ENCODE measurements at regions not wholly inside any gene's neighbourhood (a gene's known extent, or its start where the extent isn't known, plus 50 kb on each side); places are given as distances from the start of the nearest gene placed in this dataset.

DNA sequence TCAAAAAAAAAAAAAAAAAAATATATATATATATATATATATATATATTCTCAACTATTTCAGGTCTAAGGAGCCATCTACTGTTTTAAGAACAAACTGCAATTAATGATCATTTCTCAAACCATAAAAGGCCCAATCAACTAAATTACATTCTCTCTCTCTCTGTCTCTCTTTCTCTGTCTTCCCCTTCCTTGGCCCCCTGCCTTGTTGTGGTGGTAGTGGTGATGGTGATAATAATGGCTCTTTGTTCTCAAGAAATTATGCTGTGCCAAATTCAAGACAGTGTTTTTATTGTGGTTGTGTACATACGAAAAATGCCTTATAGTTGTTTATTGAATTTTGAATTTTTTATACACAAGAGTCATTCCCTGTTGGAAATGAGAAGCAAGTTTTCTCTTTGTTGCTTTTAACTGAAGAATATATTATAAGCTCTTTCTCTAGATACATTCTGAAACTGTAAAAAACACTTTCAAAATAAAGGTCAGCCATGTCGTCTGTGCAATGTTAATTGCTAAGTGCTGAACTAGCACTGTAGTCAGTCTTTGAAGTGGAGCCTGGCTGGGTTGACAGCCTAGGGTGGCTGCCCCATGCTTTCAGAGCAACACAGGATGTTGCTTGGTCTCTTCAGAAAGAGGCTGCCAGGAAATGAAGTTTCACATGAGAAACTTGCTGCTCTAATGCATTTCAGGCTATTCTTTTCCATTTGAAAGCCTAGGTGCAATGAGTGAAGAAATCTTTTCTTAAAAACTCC is 96.0 kb downstream of the HINT1 start:
- H4K91ac ChIP-seq (ENCODE audit: low read depth, low read length), result no peak overlapping the region
- no peaks in the 10 kb centered on the region for H3K79me2 ChIP-seq (ENCODE audit: control insufficient read depth, insufficient read depth, low read length, poor library complexity)
- H3K9me3 ChIP-seq (ENCODE audit: insufficient read depth, low read depth, low read length), result peaks cover 5% of the 10 kb centered on the region
- no peaks in the 10 kb centered on the region for H3K27me3 ChIP-seq (ENCODE audit: insufficient read depth, low read length)
- H2AK5ac ChIP-seq (ENCODE audit: low read length), result no peak overlapping the region
- H4K12ac ChIP-seq (ENCODE audit: low read depth, low read length), result no peak overlapping the region
- no peak overlapping the region for H3K27ac ChIP-seq (ENCODE audit: low read depth, low read length)
- DNase-seq, result no peak
- H3K36me3 ChIP-seq (ENCODE audit: control insufficient read depth in 1 of 2, insufficient read depth in 2 of 2, low read length in 2 of 2), result no peaks in the 10 kb centered on the region
- no peak overlapping the region for H2BK12ac ChIP-seq (ENCODE audit: low read length)
- no peaks in the 10 kb centered on the region for H3K79me1 ChIP-seq (ENCODE audit: low read length)
- H3K23ac ChIP-seq (ENCODE audit: low read length), result no peak overlapping the region
- H3K4ac ChIP-seq (ENCODE audit: low read depth, low read length), result no peak overlapping the region
- no peak overlapping the region for H3K14ac ChIP-seq (ENCODE audit: low read length)
- H3K4me3 ChIP-seq (ENCODE audit: low read depth, low read length), result no peak overlapping the region
- no peak overlapping the region for H3K18ac ChIP-seq (ENCODE audit: low read length)
- H4K8ac ChIP-seq (ENCODE audit: low read depth, low read length), result no peak overlapping the region
- H2BK5ac ChIP-seq (ENCODE audit: low read depth, low read length, poor library complexity), result no peak overlapping the region
- H3K4me1 ChIP-seq (ENCODE audit: control insufficient read depth in 1 of 2, insufficient read depth in 2 of 2, low read length in 2 of 2), result no peaks in the 10 kb centered on the region
- H2AFZ ChIP-seq (ENCODE audit: insufficient read depth, low read length, poor library complexity), result no peak overlapping the region
- no peak overlapping the region for H3K9ac ChIP-seq (ENCODE audit: low read length)
- no peak overlapping the region for H2BK120ac ChIP-seq (ENCODE audit: insufficient read depth, low read length, poor library complexity)
- no CpG with 5 or more reads among the region's 2 CpGs for WGBS (ENCODE audit: extremely low coverage, insufficient coverage, insufficient read length)
- no peak overlapping the region for H3K4me2 ChIP-seq (ENCODE audit: low read length)

DNA sequence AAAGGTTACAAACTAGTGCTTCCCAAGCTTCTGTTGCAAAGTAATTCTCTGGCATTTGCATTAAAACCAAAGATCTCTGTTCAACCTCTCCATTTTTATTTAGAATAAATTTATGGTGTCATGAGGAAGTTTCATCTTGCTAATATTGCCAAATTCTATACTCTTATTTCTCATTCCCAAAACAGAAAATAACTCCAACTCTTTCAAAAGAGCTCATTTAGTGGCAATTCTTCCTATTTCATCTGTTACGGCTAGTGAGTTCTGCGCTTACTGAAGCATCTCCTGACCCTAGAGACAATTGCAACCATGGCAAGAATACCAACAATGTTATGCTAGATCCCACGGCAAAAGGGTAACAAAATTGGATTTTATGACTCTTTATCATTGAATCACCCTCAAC is 97.0 kb downstream of the HINT1 start:
- Histone ChIP-seq H2AK5ac (ENCODE audit: low read length) (no peak overlapping the region), H3K14ac (ENCODE audit: low read length) (no peak overlapping the region), H4K91ac (ENCODE audit: low read depth, low read length) (no peak overlapping the region), H2BK120ac (ENCODE audit: insufficient read depth, low read length, poor library complexity) (no peak overlapping the region), H3K27ac (ENCODE audit: low read depth, low read length) (no peak overlapping the region), H3K9ac (ENCODE audit: low read length) (no peak overlapping the region), H2AFZ (ENCODE audit: insufficient read depth, low read length, poor library complexity) (no peak overlapping the region), H2BK12ac (ENCODE audit: low read length) (no peak overlapping the region), H3K79me1 (ENCODE audit: low read length) (no peaks in the 10 kb centered on the region), H3K4ac (ENCODE audit: low read depth, low read length) (no peak overlapping the region), H4K8ac (ENCODE audit: low read depth, low read length) (no peak overlapping the region), H3K36me3 (ENCODE audit: control insufficient read depth in 1 of 2, insufficient read depth in 2 of 2, low read length in 2 of 2) (no peaks in the 10 kb centered on the region), H3K4me3 (ENCODE audit: low read depth, low read length) (no peak overlapping the region), H4K12ac (ENCODE audit: low read depth, low read length) (no peak overlapping the region), H3K79me2 (ENCODE audit: control insufficient read depth, insufficient read depth, low read length, poor library complexity) (no peaks in the 10 kb centered on the region), H3K23ac (ENCODE audit: low read length) (no peak overlapping the region), H3K4me2 (ENCODE audit: low read length) (no peak overlapping the region), H3K18ac (ENCODE audit: low read length) (no peak overlapping the region), H2BK5ac (ENCODE audit: low read depth, low read length, poor library complexity) (no peak overlapping the region), H3K27me3 (ENCODE audit: insufficient read depth, low read length) (no peaks in the 10 kb centered on the region), H3K4me1 (ENCODE audit: control insufficient read depth in 1 of 2, insufficient read depth in 2 of 2, low read length in 2 of 2) (no peaks in the 10 kb centered on the region), H3K9me3 (ENCODE audit: insufficient read depth, low read depth, low read length) (peaks cover 5% of the 10 kb centered on the region)
- no peak for DNase-seq
- no CpG with 5 or more reads among the region's 3 CpGs for WGBS (ENCODE audit: extremely low coverage, insufficient coverage, insufficient read length)

DNA sequence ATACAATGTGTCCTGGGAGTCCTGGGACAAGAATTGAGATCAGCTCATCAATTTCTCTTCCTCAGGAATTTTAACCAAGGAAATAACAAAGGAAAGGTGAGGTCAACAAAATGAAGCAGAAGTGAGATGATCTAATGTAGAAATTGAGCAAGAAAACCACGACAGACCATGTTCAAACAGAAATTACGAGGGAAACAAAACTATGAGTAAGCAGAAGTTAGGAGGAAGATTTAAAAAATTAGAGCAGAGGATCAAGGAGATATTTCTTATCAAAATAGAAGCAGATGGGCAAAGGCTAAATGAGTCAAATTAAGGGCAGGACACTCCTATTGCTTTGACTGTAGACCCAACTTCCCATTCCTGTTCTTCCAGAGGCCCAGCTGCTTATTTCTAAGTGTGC is 97.4 kb downstream of the HINT1 start:
- no peak overlapping the region for H4K91ac ChIP-seq (ENCODE audit: low read depth, low read length)
- H3K79me1 ChIP-seq (ENCODE audit: low read length), result no peaks in the 10 kb centered on the region
- no peak overlapping the region for H4K8ac ChIP-seq (ENCODE audit: low read depth, low read length)
- no peak overlapping the region for H3K4me2 ChIP-seq (ENCODE audit: low read length)
- no CpG with 5 or more reads among the region's 2 CpGs for WGBS (ENCODE audit: extremely low coverage, insufficient coverage, insufficient read length)
- H3K79me2 ChIP-seq (ENCODE audit: control insufficient read depth, insufficient read depth, low read length, poor library complexity), result no peaks in the 10 kb centered on the region
- no peak overlapping the region for H3K4ac ChIP-seq (ENCODE audit: low read depth, low read length)
- H3K9ac ChIP-seq (ENCODE audit: low read length), result no peak overlapping the region
- no peaks in the 10 kb centered on the region for H3K27me3 ChIP-seq (ENCODE audit: insufficient read depth, low read length)
- no peak overlapping the region for H3K23ac ChIP-seq (ENCODE audit: low read length)
- no peak overlapping the region for H4K12ac ChIP-seq (ENCODE audit: low read depth, low read length)
- no peaks in the 10 kb centered on the region for H3K36me3 ChIP-seq (ENCODE audit: control insufficient read depth in 1 of 2, insufficient read depth in 2 of 2, low read length in 2 of 2)
- H3K9me3 ChIP-seq (ENCODE audit: insufficient read depth, low read depth, low read length), result peaks cover 5% of the 10 kb centered on the region
- no peak for DNase-seq
- H3K18ac ChIP-seq (ENCODE audit: low read length), result no peak overlapping the region
- H2AFZ ChIP-seq (ENCODE audit: insufficient read depth, low read length, poor library complexity), result no peak overlapping the region
- H2BK5ac ChIP-seq (ENCODE audit: low read depth, low read length, poor library complexity), result no peak overlapping the region
- H3K27ac ChIP-seq (ENCODE audit: low read depth, low read length), result no peak overlapping the region
- no peak overlapping the region for H2BK12ac ChIP-seq (ENCODE audit: low read length)
- no peak overlapping the region for H3K4me3 ChIP-seq (ENCODE audit: low read depth, low read length)
- no peak overlapping the region for H2BK120ac ChIP-seq (ENCODE audit: insufficient read depth, low read length, poor library complexity)
- H3K14ac ChIP-seq (ENCODE audit: low read length), result no peak overlapping the region
- H3K4me1 ChIP-seq (ENCODE audit: control insufficient read depth in 1 of 2, insufficient read depth in 2 of 2, low read length in 2 of 2), result no peaks in the 10 kb centered on the region
- no peak overlapping the region for H2AK5ac ChIP-seq (ENCODE audit: low read length)

DNA sequence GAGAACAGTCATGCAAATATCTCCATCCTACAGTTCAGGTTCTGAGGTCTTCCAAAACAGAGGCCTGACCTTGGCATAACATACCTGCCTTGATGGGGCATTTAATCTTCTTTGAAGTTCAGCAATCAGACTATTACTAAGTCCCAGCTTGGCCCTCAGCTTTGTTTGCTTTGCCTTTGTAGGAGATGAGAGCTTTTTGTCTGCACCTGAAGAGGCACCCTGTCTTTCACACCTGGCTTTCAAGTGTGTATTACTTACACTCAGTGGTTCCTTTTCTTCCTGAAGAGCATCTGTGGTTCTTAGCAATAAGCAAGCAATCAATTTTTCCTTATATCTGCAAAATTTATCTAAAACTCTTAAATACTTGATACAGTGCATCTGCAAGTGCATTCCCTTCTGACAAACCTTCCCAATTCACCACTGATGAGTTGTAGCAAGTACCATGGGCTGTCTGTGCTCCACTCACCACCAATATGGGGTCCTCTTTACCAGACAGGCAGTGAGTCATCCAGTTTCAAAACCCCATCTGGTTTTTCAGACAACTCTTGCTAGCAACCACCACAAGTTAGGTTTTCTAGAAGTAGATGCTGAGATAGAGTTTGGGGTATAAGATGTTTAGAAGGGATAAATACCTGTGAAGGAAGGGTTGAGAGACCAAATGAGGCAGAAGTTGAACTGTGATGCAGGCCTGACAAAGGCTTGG is 100.2 kb downstream of the HINT1 start:
- H3K4me3 ChIP-seq (ENCODE audit: low read depth, low read length), result no peak overlapping the region
- no peak overlapping the region for H2AK5ac ChIP-seq (ENCODE audit: low read length)
- no peak overlapping the region for H3K14ac ChIP-seq (ENCODE audit: low read length)
- H3K4me2 ChIP-seq (ENCODE audit: low read length), result no peak overlapping the region
- no peaks in the 10 kb centered on the region for H3K27me3 ChIP-seq (ENCODE audit: insufficient read depth, low read length)
- no peak overlapping the region for H2BK120ac ChIP-seq (ENCODE audit: insufficient read depth, low read length, poor library complexity)
- H4K12ac ChIP-seq (ENCODE audit: low read depth, low read length), result no peak overlapping the region
- no peaks in the 10 kb centered on the region for H3K79me2 ChIP-seq (ENCODE audit: control insufficient read depth, insufficient read depth, low read length, poor library complexity)
- H3K36me3 ChIP-seq (ENCODE audit: control insufficient read depth in 1 of 2, insufficient read depth in 2 of 2, low read length in 2 of 2), result no peaks in the 10 kb centered on the region
- no peak for DNase-seq
- H2AFZ ChIP-seq (ENCODE audit: insufficient read depth, low read length, poor library complexity), result no peak overlapping the region
- no peak overlapping the region for H3K18ac ChIP-seq (ENCODE audit: low read length)
- H4K8ac ChIP-seq (ENCODE audit: low read depth, low read length), result no peak overlapping the region
- peaks cover 5% of the 10 kb centered on the region for H3K9me3 ChIP-seq (ENCODE audit: insufficient read depth, low read depth, low read length)
- H2BK12ac ChIP-seq (ENCODE audit: low read length), result no peak overlapping the region
- no peaks in the 10 kb centered on the region for H3K4me1 ChIP-seq (ENCODE audit: control insufficient read depth in 1 of 2, insufficient read depth in 2 of 2, low read length in 2 of 2)
- no peaks in the 10 kb centered on the region for H3K79me1 ChIP-seq (ENCODE audit: low read length)
- H4K91ac ChIP-seq (ENCODE audit: low read depth, low read length), result no peak overlapping the region
- no peak overlapping the region for H3K4ac ChIP-seq (ENCODE audit: low read depth, low read length)
- no peak overlapping the region for H3K23ac ChIP-seq (ENCODE audit: low read length)
- no peak overlapping the region for H3K9ac ChIP-seq (ENCODE audit: low read length)
- H2BK5ac ChIP-seq (ENCODE audit: low read depth, low read length, poor library complexity), result no peak overlapping the region
- no peak overlapping the region for H3K27ac ChIP-seq (ENCODE audit: low read depth, low read length)

All from trophoblast cell (in vitro differentiated cells and primary cell).